ENCODE measurements at regions not wholly inside any gene's neighbourhood (a gene's known extent, or its start where the extent isn't known, plus 50 kb on each side); places are given as distances from the start of the nearest gene placed in this dataset.
"Not testable (repeated sequence)": the region's sequence is repeated elsewhere in the genome, so short reads cannot be mapped to it uniquely, and the experiment has no call there.

DNA sequence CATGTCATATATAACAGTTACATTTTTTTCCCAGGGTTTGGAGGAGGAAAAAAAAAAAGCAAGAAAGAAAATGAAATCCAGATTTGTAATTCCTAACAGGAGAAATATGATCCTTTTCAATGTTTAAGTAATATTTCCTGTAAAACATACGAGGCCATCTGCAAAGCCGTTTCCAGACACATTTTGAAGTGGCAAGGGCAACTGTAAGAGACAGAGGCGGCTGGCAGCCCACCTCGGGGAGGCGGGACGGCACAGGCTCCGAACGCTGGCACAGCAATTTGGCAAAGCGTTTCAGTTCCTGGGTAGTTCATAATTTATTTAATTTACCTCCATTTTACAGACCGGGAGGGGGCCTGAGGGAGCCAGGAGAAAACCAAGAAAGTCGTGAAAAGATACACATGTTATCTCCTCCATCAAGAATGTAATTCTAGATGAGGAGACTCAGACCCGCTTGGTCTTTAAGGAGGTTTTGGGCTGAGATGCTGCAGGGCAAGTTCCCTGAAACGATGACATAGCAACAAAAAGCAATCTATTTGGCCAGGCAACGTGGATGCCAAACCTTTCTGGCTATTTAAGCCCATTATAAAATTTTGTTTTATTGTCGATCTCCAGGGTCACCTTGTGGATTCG lies 448.5 kb upstream of the MKI67 start:
- no peak for TF ChIP-seq POLR2A (IDR thresholded peaks at IDR 0.05; ENCODE audit: low read length)

DNA sequence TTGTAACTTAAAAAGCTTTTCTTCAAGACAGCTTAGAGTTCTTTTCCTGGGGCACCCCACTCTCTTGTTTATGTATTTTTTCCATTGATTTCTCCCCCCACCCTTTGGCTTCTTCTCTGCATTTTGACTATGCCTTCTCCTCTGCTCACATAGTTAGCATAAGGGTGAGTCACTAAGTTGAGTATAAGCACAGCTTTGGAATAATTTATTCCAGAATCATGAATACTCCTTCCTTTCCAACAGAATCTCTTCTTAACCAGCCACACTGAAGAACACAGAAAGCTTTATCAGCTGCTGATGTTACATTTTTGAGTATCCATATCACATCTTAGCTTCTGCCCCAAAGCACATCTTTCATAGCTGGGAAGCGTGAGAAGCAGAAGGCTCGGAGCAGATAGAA lies 449.5 kb upstream of the MKI67 start:
- no peak for DNase-seq
- no peak for TF ChIP-seq GATA1 (IDR thresholded peaks at IDR 0.05; ENCODE audit: low read depth, low read length)
- TF ChIP-seq POLR2A (IDR thresholded peaks at IDR 0.05; ENCODE audit: low read length): no peak

More for the DNA sequence above, 448.5 kb upstream of the MKI67 start:
- DNase-seq: no peak

DNA sequence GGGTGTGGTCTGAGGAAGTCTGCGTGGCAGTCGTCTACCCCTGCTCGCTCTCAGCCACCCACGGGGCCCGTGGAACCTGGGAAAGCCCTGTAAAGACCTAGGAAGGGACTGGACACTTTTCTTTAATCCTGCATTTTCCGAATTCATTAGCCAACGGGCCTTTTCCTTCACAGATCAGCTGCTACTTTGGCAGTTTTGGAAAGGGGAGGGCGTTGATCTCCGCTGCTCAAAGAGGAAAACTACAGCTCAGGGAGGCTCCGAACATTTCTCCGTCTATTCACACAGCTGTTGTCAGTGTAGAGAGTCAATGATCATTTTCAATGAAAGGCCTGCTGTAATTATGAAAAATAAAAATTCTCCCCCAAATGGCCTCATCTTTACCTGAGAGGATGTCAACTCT lies 450.1 kb upstream of the MKI67 start:
- DNase-seq: no peak
- TF ChIP-seq POLR2A (IDR thresholded peaks at IDR 0.05; ENCODE audit: low read length) (no peak), GATA1 (IDR thresholded peaks at IDR 0.05; ENCODE audit: low read depth, low read length) (no peak)

DNA sequence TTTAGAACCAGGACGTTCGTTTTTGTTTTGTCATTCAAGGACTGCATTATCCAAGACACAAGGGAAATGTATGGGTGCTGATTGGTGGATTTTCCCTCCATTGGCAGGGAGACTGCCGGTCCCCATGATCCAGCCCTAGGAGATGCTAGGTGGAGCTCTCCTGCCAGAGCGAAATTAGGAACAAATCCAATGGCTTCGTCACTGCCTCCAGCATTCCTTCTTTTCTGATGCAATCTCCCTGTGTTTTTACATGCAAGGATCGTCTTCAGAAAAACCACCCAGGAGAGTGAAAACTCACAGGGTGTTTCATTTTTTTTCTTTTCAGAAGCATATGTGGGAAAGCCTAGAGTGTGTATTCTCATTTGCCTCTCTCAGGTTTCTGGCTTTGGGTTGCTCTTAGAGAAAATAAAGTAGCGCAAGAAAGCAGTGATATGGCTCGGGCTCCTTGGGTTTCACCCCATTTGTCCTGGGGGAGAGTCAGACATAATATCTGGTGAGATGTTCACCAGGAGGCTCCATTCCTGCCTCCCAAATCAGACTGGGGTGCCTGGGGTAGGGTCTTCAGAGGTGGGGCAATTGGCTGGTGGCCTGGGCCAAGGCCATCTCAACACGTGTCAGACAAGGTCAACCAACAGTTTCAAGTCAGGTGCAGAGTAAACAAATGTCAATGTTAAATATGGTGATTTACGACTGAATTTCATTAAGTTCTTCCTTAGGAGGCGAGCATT lies 450.9 kb upstream of the MKI67 start:
- DNase-seq: no peak
- no peak for TF ChIP-seq GATA1 (IDR thresholded peaks at IDR 0.05; ENCODE audit: low read depth, low read length)
- TF ChIP-seq POLR2A (IDR thresholded peaks at IDR 0.05; ENCODE audit: low read length): no peak

DNA sequence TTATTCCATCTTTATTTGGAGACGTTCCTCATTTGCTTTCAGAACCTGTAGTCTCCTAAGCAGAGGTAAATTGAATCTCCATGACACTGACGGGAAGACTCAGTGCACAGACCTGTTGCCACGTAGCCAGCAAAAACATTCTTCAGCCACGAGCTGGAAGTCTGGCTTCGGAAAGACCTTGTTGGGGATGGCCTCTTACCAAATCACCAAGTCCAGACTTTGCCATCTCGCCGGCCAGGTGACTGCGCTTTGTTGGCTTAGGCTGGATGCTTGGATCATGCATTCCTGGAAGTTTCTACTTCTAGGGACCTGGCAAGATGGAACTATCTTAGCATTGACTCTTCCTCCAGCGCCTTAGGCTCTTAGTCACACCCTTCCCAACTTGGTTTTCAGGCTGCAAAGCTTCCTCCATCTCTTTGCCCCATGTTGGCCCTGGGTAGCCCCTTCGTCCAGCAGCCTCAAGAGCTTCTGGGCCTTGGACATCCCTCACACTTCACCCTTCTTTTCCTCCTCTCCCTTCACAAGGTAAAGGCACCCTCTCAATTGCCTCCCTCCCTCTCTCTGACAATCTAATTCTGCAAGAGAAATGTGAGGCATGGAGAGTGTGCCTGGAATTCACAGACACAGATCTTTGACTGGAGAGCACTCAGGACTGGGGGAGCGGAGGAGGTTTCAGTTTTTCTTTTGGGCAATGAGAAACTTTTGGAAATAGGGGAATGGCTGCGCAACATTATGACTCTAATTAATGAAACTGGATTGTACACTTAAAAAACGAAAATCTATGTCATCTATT lies 451.9 kb upstream of the MKI67 start:
- TF ChIP-seq GATA1 (IDR thresholded peaks at IDR 0.05; ENCODE audit: low read depth, low read length) (no peak), POLR2A (IDR thresholded peaks at IDR 0.05; ENCODE audit: low read length) (no peak)

DNA sequence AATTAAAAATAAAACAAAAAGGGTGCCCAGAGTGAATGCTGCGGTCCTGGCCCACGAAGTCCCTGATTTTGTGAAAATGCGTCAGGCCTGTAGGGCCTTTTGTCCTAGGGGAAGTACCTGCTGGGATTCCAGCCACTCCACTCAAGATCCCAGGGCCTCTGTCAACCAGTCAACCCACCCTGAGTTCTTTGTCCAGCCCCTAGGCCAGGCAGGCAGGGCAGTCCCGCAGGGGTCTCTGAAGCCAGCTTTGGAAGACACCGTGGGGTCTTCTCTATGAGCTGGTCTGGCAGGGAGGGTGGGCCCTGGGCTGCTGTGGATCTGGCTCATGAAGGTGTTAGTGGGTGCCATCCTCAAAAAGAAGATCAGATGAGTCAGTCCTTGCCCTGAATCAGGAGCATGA lies 452.5 kb upstream of the MKI67 start:
- no peak for DNase-seq
- TF ChIP-seq GATA1 (IDR thresholded peaks at IDR 0.05; ENCODE audit: low read depth, low read length) (no peak), POLR2A (IDR thresholded peaks at IDR 0.05; ENCODE audit: low read length) (no peak)

More for the DNA sequence above, 451.9 kb upstream of the MKI67 start:
- no peak for DNase-seq

DNA sequence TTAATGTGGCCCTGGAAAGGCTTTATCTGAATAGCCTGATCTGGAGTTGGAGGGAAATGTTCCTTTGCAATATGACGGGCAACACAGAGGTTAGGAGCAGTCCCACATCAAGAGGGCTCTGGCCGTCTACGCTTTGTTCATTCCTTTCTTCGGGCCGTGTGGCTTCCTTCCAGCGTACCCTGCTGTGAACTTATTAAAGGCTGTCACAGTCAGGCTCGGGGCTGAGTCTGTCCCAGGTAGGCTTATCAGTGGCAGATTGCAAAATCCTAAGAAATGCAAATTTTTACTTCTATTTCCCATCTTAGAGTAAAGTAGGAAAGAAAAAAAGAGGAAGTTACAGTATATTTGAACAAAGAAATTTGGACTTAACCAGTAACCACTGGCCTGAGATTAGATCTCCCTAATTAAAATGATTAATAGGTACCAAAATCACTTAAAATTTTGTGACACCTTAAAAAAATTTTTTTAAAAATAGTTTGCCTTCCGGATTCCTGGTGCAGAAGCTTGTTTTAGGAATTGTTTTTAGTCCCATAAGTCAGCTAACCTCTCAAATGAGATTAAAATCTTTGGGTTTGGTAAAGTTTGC lies 453.1 kb upstream of the MKI67 start:
- TF ChIP-seq POLR2A (IDR thresholded peaks at IDR 0.05; ENCODE audit: low read length) (no peak), GATA1 (IDR thresholded peaks at IDR 0.05; ENCODE audit: low read depth, low read length) (no peak)
- DNase-seq: no peak

DNA sequence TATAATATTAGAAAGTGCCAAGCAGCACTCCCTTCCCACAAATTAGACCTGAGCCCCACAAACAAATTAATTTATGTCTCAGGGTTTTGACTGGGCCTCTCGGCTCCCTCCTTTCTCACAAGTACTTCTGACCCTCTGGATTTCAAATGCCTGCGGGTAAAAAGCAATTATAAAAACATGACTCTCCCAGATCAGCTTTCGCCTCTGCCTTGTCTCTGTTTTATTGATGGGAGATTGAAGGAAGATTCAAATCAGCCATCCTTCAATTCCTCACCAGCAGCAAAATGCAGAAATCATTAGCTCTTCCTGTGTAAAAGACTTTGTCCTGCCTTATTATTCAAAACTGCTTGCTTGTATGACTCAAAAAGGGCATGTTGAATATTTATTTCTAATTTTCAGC lies 453.7 kb upstream of the MKI67 start:
- no peak for TF ChIP-seq POLR2A (IDR thresholded peaks at IDR 0.05; ENCODE audit: low read length)
- DNase-seq: no peak

DNA sequence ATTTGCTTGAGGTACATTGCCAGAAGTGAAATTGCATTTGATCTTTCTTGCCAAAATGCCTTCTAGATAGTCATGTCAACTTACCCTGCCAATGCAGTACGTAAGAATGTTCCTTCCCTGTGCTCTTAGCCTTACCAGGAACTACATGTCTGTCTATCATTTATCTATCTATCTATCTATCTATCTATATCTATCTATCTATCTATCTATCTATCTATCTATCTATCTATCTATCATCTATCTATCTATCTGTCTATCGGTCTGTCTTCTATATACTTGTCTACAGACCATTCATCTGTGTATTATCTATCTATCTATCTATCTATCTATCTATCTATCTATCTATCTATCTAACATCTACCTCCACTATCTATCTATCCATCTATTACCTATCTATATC lies 456.9 kb upstream of the MKI67 start:
- not testable (repeated sequence) for DNase-seq

DNA sequence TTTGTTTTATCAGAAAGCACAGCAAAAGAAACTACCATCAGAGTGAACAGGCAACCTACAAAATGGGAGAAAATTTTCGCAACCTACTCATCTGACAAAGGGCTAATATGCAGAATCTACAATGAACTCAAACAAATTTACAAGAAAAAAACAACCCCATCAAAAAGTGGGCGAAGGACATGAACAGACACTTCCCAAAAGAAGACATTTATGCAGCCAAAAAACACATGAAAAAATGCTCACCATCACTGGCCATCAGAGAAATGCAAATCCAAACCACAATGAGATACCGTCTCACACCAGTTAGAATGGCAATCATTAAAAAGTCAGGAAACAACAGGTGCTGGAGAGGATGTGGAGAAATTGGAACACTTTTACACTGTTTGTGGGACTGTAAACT lies 460.4 kb upstream of the MKI67 start:
- DNase-seq: not testable (repeated sequence)

DNA sequence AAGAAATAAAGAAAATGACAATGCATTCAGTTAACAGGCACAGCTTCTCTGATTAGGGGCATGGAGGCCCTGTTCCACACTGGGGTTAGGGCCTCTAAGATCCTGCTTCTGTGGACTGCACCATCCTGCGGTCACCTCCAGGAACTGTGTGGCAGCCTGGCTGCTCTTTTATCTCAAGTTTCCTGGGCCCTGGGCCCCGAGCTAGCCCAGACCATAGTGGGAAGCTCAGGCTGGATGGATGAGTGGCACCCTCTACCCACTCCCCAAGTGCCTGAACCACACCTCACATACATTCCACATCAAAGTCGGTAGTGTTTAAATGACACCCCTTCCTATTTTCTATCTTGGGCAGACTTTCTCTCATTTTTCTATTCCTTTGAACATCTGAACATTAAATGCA lies 461.5 kb upstream of the MKI67 start:
- DNase-seq: no peak
- TF ChIP-seq POLR2A (IDR thresholded peaks at IDR 0.05; ENCODE audit: low read length) (no peak), GATA1 (IDR thresholded peaks at IDR 0.05; ENCODE audit: low read depth, low read length) (no peak)

DNA sequence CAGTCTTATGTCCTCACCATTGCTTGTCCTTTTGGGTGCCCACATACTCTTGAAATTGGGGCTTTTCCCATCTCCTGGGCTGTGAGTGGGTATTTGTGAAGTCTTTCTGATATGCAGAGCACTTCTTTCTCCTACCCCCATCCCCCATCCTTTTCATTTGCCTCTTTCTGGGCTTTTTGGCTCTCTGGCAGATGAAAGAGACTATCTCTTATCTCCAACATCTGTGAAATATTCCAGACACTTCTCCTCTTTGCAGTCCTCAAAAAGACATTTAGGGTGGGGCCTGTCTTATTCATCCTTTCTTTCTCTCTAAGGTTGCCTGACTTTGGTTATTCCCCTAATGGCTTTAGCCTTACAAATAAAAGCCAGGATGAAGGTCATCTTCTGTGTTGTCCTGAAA lies 462.2 kb upstream of the MKI67 start:
- no peak for DNase-seq
- no peak for TF ChIP-seq GATA1 (IDR thresholded peaks at IDR 0.05; ENCODE audit: low read depth, low read length)
- TF ChIP-seq POLR2A (IDR thresholded peaks at IDR 0.05; ENCODE audit: low read length): no peak

DNA sequence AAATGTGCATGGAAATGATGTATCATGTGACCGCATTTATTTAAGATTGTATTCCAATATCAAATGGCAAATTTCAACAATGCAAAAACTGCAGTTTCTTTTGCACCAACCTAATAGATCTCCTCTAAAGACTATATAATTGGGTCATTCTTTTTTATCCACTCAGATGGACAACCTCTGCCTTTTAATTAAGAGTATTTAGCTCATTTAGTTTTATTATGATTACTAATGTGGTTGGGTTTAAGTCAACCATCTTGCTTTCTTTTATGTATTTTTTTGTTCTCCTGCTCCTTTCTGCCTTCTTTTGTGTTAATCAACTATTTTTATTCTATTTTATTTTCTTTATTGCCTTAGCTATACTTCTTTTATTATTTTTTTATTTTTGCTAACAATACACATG lies 468.5 kb upstream of the MKI67 start:
- DNase-seq: no peak
- TF ChIP-seq GATA1 (IDR thresholded peaks at IDR 0.05; ENCODE audit: low read depth, low read length) (no peak), POLR2A (IDR thresholded peaks at IDR 0.05; ENCODE audit: low read length) (no peak)

DNA sequence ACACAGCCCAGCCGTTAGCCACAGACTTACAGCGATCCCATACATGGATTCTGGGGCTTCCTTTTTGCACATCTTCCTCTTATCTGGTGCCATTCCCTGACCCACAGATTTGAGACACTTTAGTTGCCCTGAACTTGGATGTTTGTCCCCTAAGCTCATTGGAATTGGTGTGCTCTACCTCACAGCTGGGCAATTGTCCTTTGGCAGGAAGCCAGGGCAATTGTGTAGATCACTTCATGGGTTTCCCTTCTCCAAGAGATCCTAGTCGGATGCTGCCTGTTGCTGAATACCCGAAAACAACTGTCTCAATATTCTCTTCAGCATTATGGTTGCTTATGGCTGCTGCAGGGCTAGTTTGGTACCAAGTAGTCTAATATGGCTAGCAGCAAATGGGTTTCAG lies 470.7 kb upstream of the MKI67 start:
- no peak for DNase-seq
- no peak for TF ChIP-seq GATA1 (IDR thresholded peaks at IDR 0.05; ENCODE audit: low read depth, low read length)

DNA sequence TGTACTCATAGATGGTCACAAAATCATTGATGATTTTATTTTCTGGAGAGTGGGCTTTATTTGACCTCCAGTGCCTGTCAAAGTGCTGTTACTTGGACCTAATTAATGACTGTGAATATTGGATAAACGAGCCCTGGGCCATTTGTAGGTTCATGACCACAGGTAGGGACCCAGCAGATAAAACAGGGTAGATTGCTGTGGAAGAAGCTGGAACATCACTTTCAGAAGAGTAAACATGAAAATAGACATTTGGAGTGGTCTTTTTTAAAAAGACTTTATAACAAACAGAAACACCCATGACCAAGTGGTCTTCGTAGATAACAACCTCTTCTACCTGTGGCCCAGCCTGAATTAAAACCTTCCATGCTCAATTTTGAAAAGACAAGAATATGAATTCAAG lies 472.8 kb upstream of the MKI67 start:
- no peak for TF ChIP-seq POLR2A (IDR thresholded peaks at IDR 0.05; ENCODE audit: low read length)
- TF ChIP-seq GATA1 (IDR thresholded peaks at IDR 0.05; ENCODE audit: low read depth, low read length): no peak
- DNase-seq: no peak

All from erythroblast (primary cell).